T-helper 22 cell (primary cell): ENCODE measurements at regions not wholly inside any gene's neighbourhood (a gene's known extent, or its start where the extent isn't known, plus 50 kb on each side); places are given as distances from the start of the nearest gene placed in this dataset.

ENCODE experiments used
- DNase-seq: peaks from one replicate; pipeline ENCODE4 v3.0.0-alpha.2; 2020; ENCODE audit warnings: low read depth

GRCh38 chrX:40452031-40452430 lies 128.7 kb upstream of the ATP6AP2 start:
- DNase-seq: no peak

- DNase-seq: no peak
Measured at GRCh38 chrX:40449956-40450706, 130.6 kb upstream of the ATP6AP2 start.

GRCh38 chrX:40449396-40449795 lies 131.4 kb upstream of the ATP6AP2 start:
- DNase-seq: no peak

GRCh38 chrX:40448793-40449192 lies 132.0 kb upstream of the ATP6AP2 start:
- no peak for DNase-seq

GRCh38 chrX:40446921-40447320 lies 133.8 kb upstream of the ATP6AP2 start:
- DNase-seq: no peak

- DNase-seq: no peak
Measured at GRCh38 chrX:40445691-40446090, 135.1 kb upstream of the ATP6AP2 start.

GRCh38 chrX:40444798-40445496 lies 135.8 kb upstream of the ATP6AP2 start:
- DNase-seq: no peak

- DNase-seq: no peak
Measured at GRCh38 chrX:40444133-40444532, 136.6 kb upstream of the ATP6AP2 start.

- DNase-seq: no peak
Measured at GRCh38 chrX:40440866-40441265, 139.9 kb upstream of the ATP6AP2 start.

GRCh38 chrX:40439625-40440532 lies 140.9 kb upstream of the ATP6AP2 start:
- no peak for DNase-seq

- no peak for DNase-seq
Measured at GRCh38 chrX:40437348-40437747, 143.4 kb upstream of the ATP6AP2 start.

- no peak for DNase-seq
Measured at GRCh38 chrX:40434947-40435346, 145.8 kb upstream of the ATP6AP2 start.

- no peak for DNase-seq
Measured at GRCh38 chrX:40434443-40434842, 146.3 kb upstream of the ATP6AP2 start.

GRCh38 chrX:40433160-40433559 lies 147.6 kb upstream of the ATP6AP2 start:
- no peak for DNase-seq

GRCh38 chrX:40424259-40424658 lies 156.5 kb upstream of the ATP6AP2 start:
- no peak for DNase-seq

- DNase-seq: no peak
Measured at GRCh38 chrX:40423299-40423698, 157.5 kb upstream of the ATP6AP2 start.

GRCh38 chrX:40422021-40422420 lies 158.7 kb upstream of the ATP6AP2 start:
- no peak for DNase-seq

- DNase-seq: no peak
Measured at GRCh38 chrX:40420899-40421729, 159.7 kb upstream of the ATP6AP2 start.

- DNase-seq: no peak
Measured at GRCh38 chrX:40418813-40419195, 162.0 kb upstream of the ATP6AP2 start.

- DNase-seq: no peak
Measured at GRCh38 chrX:40418146-40418812, 162.5 kb upstream of the ATP6AP2 start.

GRCh38 chrX:40415675-40416074 lies 165.1 kb upstream of the ATP6AP2 start:
- no peak for DNase-seq
